ENCODE measurements at regions not wholly inside any gene's neighbourhood (a gene's known extent, or its start where the extent isn't known, plus 50 kb on each side); places are given as distances from the start of the nearest gene placed in this dataset.

DNA sequence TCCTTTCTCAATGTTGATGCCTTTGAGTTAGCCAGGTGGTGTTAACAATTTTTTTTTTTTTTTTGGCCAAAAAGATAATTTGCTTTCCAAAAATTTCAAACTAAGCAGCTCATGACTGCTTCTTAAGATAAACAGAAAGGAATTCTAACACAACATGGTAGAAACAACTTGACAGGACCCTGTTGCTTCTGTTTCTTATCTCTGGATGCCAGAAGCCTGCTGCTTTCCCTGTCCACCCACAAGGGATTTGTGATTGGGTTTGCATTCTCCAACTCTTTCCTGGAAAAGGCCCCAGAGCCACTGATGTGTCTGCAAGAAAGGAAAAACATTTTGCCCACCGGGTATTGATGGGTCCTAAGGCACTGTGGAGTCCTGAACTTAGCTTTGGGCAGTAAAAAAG lies 217.2 kb upstream of the PKDCC start:
- Mint-ChIP-seq H3K36me3 (ENCODE audit: unreplicated experiment) (no peaks in the 10 kb centered on the region), H3K4me1 (ENCODE audit: unreplicated experiment) (no peaks in the 10 kb centered on the region), H3K27me3 (ENCODE audit: unreplicated experiment) (peaks cover 48% of the 10 kb centered on the region), H3K4me3 (ENCODE audit: unreplicated experiment) (no peak overlapping the region), H3K9me3 (ENCODE audit: unreplicated experiment) (no peaks in the 10 kb centered on the region), H3K27ac (ENCODE audit: unreplicated experiment) (no peak overlapping the region)
- no peak for TF ChIP-seq CTCF (IDR thresholded peaks at IDR 0.05)
- no peak for DNase-seq (ENCODE audit: extremely low spot score, unreplicated experiment)

- TF ChIP-seq CTCF (IDR thresholded peaks at IDR 0.05): no peak
- Mint-ChIP-seq H3K36me3 (ENCODE audit: unreplicated experiment) (no peaks in the 10 kb centered on the region), H3K9me3 (ENCODE audit: unreplicated experiment) (no peaks in the 10 kb centered on the region), H3K27ac (ENCODE audit: unreplicated experiment) (no peak overlapping the region), H3K4me3 (ENCODE audit: unreplicated experiment) (no peak overlapping the region), H3K4me1 (ENCODE audit: unreplicated experiment) (no peaks in the 10 kb centered on the region), H3K27me3 (ENCODE audit: unreplicated experiment) (peaks cover 53% of the 10 kb centered on the region)
- no peak for DNase-seq (ENCODE audit: extremely low spot score, unreplicated experiment)
These were observed 215.6 kb upstream of the PKDCC start for GRCh38 chr2:41832218-41832617.

DNA sequence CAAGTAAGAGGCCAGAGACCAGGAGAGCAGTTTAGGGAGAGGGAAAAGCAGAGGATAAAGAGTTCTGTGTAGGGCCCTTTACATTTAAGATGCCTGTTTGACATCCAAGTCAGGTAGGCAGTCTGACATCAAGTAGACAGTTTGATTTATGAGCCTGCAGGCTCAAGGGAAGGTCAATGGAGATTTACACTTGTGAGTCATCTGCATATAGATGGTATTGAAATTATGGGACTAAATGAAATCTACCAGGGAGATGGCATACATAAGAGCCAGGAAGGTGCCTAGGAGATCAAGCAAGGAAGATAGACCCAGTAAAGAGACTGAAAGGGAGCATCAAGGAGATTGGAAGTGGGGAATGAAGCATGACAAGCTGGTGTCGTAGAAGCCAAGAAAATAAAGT lies 212.4 kb upstream of the PKDCC start:
- Mint-ChIP-seq H3K27ac (ENCODE audit: unreplicated experiment) (no peak overlapping the region), H3K27me3 (ENCODE audit: unreplicated experiment) (peaks cover 51% of the 10 kb centered on the region), H3K4me3 (ENCODE audit: unreplicated experiment) (no peak overlapping the region), H3K4me1 (ENCODE audit: unreplicated experiment) (no peaks in the 10 kb centered on the region), H3K9me3 (ENCODE audit: unreplicated experiment) (no peaks in the 10 kb centered on the region), H3K36me3 (ENCODE audit: unreplicated experiment) (no peaks in the 10 kb centered on the region)
- no peak for DNase-seq (ENCODE audit: extremely low spot score, unreplicated experiment)
- no peak for TF ChIP-seq CTCF (IDR thresholded peaks at IDR 0.05)

DNA sequence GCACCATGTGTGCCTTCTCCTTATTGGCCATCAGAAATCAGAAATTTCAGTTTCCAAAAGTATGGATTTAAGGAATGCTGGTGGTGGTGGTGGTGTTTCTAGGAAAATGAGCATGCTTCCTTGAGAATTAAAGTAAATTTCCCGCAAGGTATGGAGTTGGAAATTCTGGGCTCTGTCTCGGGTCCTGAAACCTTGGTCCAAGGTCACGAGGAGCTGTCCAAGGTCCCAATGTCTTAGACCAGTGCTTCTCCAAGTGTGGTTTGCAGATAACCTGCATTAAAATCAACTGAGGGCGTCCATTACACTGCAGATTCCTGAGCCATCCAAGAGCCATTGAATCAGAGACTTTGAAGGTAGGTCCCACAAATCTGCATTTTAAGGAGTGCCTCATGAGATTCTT lies 210.9 kb upstream of the PKDCC start:
- no peak for DNase-seq (ENCODE audit: extremely low spot score, unreplicated experiment)
- Mint-ChIP-seq H3K27ac (ENCODE audit: unreplicated experiment) (no peak overlapping the region), H3K4me1 (ENCODE audit: unreplicated experiment) (peaks cover 9% of the 10 kb centered on the region), H3K36me3 (ENCODE audit: unreplicated experiment) (no peaks in the 10 kb centered on the region), H3K4me3 (ENCODE audit: unreplicated experiment) (no peak overlapping the region), H3K9me3 (ENCODE audit: unreplicated experiment) (no peaks in the 10 kb centered on the region), H3K27me3 (ENCODE audit: unreplicated experiment) (peaks cover 44% of the 10 kb centered on the region)
- TF ChIP-seq CTCF (IDR thresholded peaks at IDR 0.05): no peak

GRCh38 chr2:41837610-41838009 lies 210.2 kb upstream of the PKDCC start:
- H3K9me3 Mint-ChIP-seq (ENCODE audit: unreplicated experiment): no peaks in the 10 kb centered on the region
- H3K36me3 Mint-ChIP-seq (ENCODE audit: unreplicated experiment): no peaks in the 10 kb centered on the region
- TF ChIP-seq CTCF (IDR thresholded peaks at IDR 0.05): no peak
- peaks cover 9% of the 10 kb centered on the region for H3K4me1 Mint-ChIP-seq (ENCODE audit: unreplicated experiment)
- H3K27ac Mint-ChIP-seq (ENCODE audit: unreplicated experiment): no peak overlapping the region
- H3K27me3 Mint-ChIP-seq (ENCODE audit: unreplicated experiment): peaks cover 45% of the 10 kb centered on the region
- no peak for DNase-seq (ENCODE audit: extremely low spot score, unreplicated experiment)
- H3K4me3 Mint-ChIP-seq (ENCODE audit: unreplicated experiment): no peak overlapping the region
